Esophagus muscularis mucosa (tissue), 3 donors: ENCODE measurements at regions not wholly inside any gene's neighbourhood (a gene's known extent, or its start where the extent isn't known, plus 50 kb on each side); places are given as distances from the start of the nearest gene placed in this dataset.

Experiments used
- CTCF ChIP-seq, 3 experiments: fragments of 200-600 bp in 2 of 3; fragments of 450-650 bp in 1 of 3; sonication (generic) in 2 of 3; IDR thresholded peaks; one replicate each; pipeline ENCODE4 v1.5.1; 2017 to 2019; ENCODE audit warnings: antibody characterized with exemption in 3 of 3, mild to moderate bottlenecking in 2 of 3, moderate library complexity in 1 of 3
- POLR2A ChIP-seq: fragments of 450-650 bp; IDR thresholded peaks from one replicate; pipeline ENCODE4 v1.6.1; 2017; ENCODE audit warnings: antibody characterized with exemption, moderate library complexity, mild to moderate bottlenecking, low read depth

GRCh38 chr5:18068826-18069225, 434.6 kb downstream of the TAF11L14 start:
- no peak for TF ChIP-seq CTCF (IDR thresholded peaks at IDR 0.05)
- no peak for TF ChIP-seq POLR2A
